SK-N-SH treated with all-trans-retinoic acid at 6 μM for 48 hours (cell line): ENCODE measurements at regions not wholly inside any gene's neighbourhood (a gene's known extent, or its start where the extent isn't known, plus 50 kb on each side); places are given as distances from the start of the nearest gene placed in this dataset.

ENCODE experiments used
- ARNTL ChIP-seq: fragments of 450-650 bp; formaldehyde crosslinking; IDR thresholded peaks from 2 replicates; pipeline ENCODE4 v1.5.0; 2020; ENCODE audit warnings: low read depth, mild to moderate bottlenecking, moderate library complexity, borderline replicate concordance
- BACH2 ChIP-seq: fragments of 250-450 bp; sonication (Bioruptor Pico); IDR thresholded peaks from 2 replicates; pipeline ENCODE4 v1.9.0; 2021; ENCODE audit warnings: mild to moderate bottlenecking, borderline replicate concordance
- ISL1 ChIP-seq: fragments of 250-450 bp; sonication (Bioruptor Pico); IDR thresholded peaks from 2 replicates; pipeline ENCODE4 v2.1.2; 2022; ENCODE audit warnings: mild to moderate bottlenecking, moderate library complexity
- OSR1 ChIP-seq: fragments of 250-450 bp; sonication (Bioruptor Pico); IDR thresholded peaks from 2 replicates; pipeline ENCODE4 v1.8.0; 2022; ENCODE audit warnings: moderate library complexity, mild to moderate bottlenecking, inconsistent platforms
- PPARA ChIP-seq: fragments of 250-450 bp; sonication (Bioruptor Pico); IDR thresholded peaks from 2 replicates; pipeline ENCODE4 v1.5.0; 2020; ENCODE audit warnings: mild to moderate bottlenecking, borderline replicate concordance
- RARB ChIP-seq: fragments of 250-450 bp; sonication (Bioruptor Pico); IDR thresholded peaks from 2 replicates; pipeline ENCODE4 v1.8.0; 2021; ENCODE audit warnings: mild to moderate bottlenecking, moderate library complexity
- TOX ChIP-seq: fragments of 250-450 bp; sonication (Bioruptor Pico); IDR thresholded peaks from 2 replicates; pipeline ENCODE4 v1.8.0; 2021; ENCODE audit warnings: mild to moderate bottlenecking, moderate library complexity, borderline replicate concordance
- ZC3H10 ChIP-seq: fragments of 250-450 bp; sonication (Bioruptor Pico); IDR thresholded peaks from 2 replicates; pipeline ENCODE4 v1.5.1; 2021; ENCODE audit warnings: mild to moderate bottlenecking, moderate library complexity
- ZNF565 ChIP-seq: fragments of 450-650 bp; formaldehyde crosslinking; conservative IDR thresholded peaks from 2 replicates; pipeline ENCODE4 v1.5.0; 2020; ENCODE audit warnings: low read depth, mild to moderate bottlenecking, moderate library complexity
- ZNF70 ChIP-seq: fragments of 450-650 bp; formaldehyde crosslinking; IDR thresholded peaks from 2 replicates; pipeline ENCODE4 v1.5.0; 2020; ENCODE audit warnings: mild to moderate bottlenecking, moderate library complexity
- TF ChIP-seq, protein P1 (sequence below): fragments of 250-450 bp; sonication (Bioruptor Pico); IDR thresholded peaks from 2 replicates; pipeline ENCODE4 v1.8.0; 2020; ENCODE audit warnings: mild to moderate bottlenecking, moderate library complexity, borderline replicate concordance
- TF ChIP-seq, protein P2 (sequence below): fragments of 250-450 bp; sonication (Bioruptor Pico); IDR thresholded peaks from 2 replicates; pipeline ENCODE4 v1.8.0; 2021; ENCODE audit warnings: low read depth, mild to moderate bottlenecking, moderate library complexity, borderline replicate concordance
- TF ChIP-seq, protein P3 (sequence below): fragments of 250-450 bp; sonication (Bioruptor Pico); IDR thresholded peaks from 2 replicates; pipeline ENCODE4 v1.5.1; 2020; ENCODE audit warnings: low read depth, mild to moderate bottlenecking, moderate library complexity

- TF ChIP-seq BACH2 (CRISPR knock-in tag), result no peak
- no peak for TF ChIP-seq ARNTL (CRISPR knock-in tag)
- no peak for TF ChIP-seq OSR1 (CRISPR knock-in tag)
- no peak for TF ChIP-seq ZNF565 (CRISPR knock-in tag)
- TF ChIP-seq, protein P1, sequence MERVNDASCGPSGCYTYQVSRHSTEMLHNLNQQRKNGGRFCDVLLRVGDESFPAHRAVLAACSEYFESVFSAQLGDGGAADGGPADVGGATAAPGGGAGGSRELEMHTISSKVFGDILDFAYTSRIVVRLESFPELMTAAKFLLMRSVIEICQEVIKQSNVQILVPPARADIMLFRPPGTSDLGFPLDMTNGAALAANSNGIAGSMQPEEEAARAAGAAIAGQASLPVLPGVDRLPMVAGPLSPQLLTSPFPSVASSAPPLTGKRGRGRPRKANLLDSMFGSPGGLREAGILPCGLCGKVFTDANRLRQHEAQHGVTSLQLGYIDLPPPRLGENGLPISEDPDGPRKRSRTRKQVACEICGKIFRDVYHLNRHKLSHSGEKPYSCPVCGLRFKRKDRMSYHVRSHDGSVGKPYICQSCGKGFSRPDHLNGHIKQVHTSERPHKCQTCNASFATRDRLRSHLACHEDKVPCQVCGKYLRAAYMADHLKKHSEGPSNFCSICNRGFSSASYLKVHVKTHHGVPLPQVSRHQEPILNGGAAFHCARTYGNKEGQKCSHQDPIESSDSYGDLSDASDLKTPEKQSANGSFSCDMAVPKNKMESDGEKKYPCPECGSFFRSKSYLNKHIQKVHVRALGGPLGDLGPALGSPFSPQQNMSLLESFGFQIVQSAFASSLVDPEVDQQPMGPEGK, result no peak
- no peak for TF ChIP-seq PPARA
- TF ChIP-seq ISL1 (CRISPR knock-in tag), result no peak
- TF ChIP-seq, protein P2, sequence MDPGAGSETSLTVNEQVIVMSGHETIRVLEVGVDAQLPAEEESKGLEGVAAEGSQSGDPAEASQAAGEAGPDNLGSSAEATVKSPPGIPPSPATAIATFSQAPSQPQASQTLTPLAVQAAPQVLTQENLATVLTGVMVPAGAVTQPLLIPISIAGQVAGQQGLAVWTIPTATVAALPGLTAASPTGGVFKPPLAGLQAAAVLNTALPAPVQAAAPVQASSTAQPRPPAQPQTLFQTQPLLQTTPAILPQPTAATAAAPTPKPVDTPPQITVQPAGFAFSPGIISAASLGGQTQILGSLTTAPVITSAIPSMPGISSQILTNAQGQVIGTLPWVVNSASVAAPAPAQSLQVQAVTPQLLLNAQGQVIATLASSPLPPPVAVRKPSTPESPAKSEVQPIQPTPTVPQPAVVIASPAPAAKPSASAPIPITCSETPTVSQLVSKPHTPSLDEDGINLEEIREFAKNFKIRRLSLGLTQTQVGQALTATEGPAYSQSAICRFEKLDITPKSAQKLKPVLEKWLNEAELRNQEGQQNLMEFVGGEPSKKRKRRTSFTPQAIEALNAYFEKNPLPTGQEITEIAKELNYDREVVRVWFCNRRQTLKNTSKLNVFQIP (CRISPR knock-in tag), result no peak
- TF ChIP-seq RARB (CRISPR knock-in tag), result no peak
- no peak for TF ChIP-seq TOX (CRISPR knock-in tag)
- no peak for TF ChIP-seq ZC3H10 (CRISPR knock-in tag)
- TF ChIP-seq, protein P3, sequence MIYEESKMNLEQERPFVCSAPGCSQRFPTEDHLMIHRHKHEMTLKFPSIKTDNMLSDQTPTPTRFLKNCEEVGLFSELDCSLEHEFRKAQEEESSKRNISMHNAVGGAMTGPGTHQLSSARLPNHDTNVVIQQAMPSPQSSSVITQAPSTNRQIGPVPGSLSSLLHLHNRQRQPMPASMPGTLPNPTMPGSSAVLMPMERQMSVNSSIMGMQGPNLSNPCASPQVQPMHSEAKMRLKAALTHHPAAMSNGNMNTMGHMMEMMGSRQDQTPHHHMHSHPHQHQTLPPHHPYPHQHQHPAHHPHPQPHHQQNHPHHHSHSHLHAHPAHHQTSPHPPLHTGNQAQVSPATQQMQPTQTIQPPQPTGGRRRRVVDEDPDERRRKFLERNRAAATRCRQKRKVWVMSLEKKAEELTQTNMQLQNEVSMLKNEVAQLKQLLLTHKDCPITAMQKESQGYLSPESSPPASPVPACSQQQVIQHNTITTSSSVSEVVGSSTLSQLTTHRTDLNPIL (CRISPR knock-in tag), result no peak
- TF ChIP-seq ZNF70 (CRISPR knock-in tag), result no peak
Measured at GRCh38 chr1:112332176-112333150, 63.6 kb upstream of the CTTNBP2NL start.
